ENCODE measurements at regions not wholly inside any gene's neighbourhood (a gene's known extent, or its start where the extent isn't known, plus 50 kb on each side); places are given as distances from the start of the nearest gene placed in this dataset.

DNA sequence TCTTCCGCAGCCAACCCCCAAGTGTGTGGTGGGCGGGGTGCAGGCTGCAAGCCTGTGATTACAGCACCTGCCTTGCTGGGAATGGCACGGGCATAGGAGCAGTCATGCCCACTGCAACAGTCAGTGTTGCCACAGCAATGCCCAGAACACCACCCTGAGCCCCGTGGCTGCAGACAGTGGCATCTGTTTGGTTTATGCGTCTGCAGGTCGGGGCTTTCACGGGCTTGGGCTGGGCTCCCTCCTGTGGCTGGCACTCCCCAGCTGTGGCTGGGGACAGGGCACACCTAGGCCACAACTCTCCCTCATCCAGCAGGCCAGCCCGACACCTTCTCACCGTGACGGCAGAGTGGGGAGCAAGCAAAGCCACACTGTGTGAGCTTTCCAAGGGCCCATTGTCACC is 115.3 kb upstream of the C1QTNF9B start:
- TF ChIP-seq, protein P1, sequence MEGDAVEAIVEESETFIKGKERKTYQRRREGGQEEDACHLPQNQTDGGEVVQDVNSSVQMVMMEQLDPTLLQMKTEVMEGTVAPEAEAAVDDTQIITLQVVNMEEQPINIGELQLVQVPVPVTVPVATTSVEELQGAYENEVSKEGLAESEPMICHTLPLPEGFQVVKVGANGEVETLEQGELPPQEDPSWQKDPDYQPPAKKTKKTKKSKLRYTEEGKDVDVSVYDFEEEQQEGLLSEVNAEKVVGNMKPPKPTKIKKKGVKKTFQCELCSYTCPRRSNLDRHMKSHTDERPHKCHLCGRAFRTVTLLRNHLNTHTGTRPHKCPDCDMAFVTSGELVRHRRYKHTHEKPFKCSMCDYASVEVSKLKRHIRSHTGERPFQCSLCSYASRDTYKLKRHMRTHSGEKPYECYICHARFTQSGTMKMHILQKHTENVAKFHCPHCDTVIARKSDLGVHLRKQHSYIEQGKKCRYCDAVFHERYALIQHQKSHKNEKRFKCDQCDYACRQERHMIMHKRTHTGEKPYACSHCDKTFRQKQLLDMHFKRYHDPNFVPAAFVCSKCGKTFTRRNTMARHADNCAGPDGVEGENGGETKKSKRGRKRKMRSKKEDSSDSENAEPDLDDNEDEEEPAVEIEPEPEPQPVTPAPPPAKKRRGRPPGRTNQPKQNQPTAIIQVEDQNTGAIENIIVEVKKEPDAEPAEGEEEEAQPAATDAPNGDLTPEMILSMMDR (conservative IDR thresholded peaks at IDR 0.05; ENCODE audit: low read length): no peak
- no peak for TF ChIP-seq EZH2phosphoT487 (IDR thresholded peaks at IDR 0.05; ENCODE audit: borderline replicate concordance)

Measured in Loucy (cell line).